Vagina (tissue), 2 donors: ENCODE measurements at regions not wholly inside any gene's neighbourhood (a gene's known extent, or its start where the extent isn't known, plus 50 kb on each side); places are given as distances from the start of the nearest gene placed in this dataset.

Experiments used
- CTCF ChIP-seq, 3 experiments: fragments of 450-650 bp in 2 of 3; fragments of 200-600 bp in 1 of 3; sonication (generic) in 1 of 3; IDR thresholded peaks; one replicate each; pipeline ENCODE4 v1.5.1; 2017 to 2019; ENCODE audit warnings: antibody characterized with exemption in 3 of 3, mild to moderate bottlenecking in 2 of 3, moderate library complexity in 2 of 3
- POLR2A ChIP-seq, 2 donors: fragments of 450-650 bp; IDR thresholded peaks; one replicate each; pipeline ENCODE4 v1.6.1; 2017; ENCODE audit warnings: antibody characterized with exemption in 2 of 2, mild to moderate bottlenecking in 2 of 2, moderate library complexity in 2 of 2

GRCh38 chrX:67290489-67291220 is 253.2 kb upstream of the AR start:
- TF ChIP-seq CTCF (IDR thresholded peaks at IDR 0.05) (no peak), POLR2A (IDR thresholded peaks at IDR 0.05) (no peak)
